Ovary (tissue), 3 donors: ENCODE measurements at regions not wholly inside any gene's neighbourhood (a gene's known extent, or its start where the extent isn't known, plus 50 kb on each side); places are given as distances from the start of the nearest gene placed in this dataset.

ENCODE experiments used
- CTCF ChIP-seq, 3 donors: fragments of 450-650 bp in 2 of 3; fragments of 200-600 bp in 1 of 3; IDR thresholded peaks; one replicate each; pipeline versions ENCODE4 v1.5.1 to v1.8.0; 2016 to 2022; ENCODE audit warnings: antibody characterized with exemption in 3 of 3, mild to moderate bottlenecking in 1 of 3
- EP300 ChIP-seq: sonication (generic); formaldehyde crosslinking; IDR thresholded peaks from one replicate; pipeline ENCODE4 v1.6.1; 2017; ENCODE audit warnings: antibody characterized with exemption
- POLR2A ChIP-seq: fragments of 450-650 bp; IDR thresholded peaks from one replicate; pipeline ENCODE4 v1.6.1; 2017; ENCODE audit warnings: antibody characterized with exemption, mild to moderate bottlenecking, moderate library complexity
- donor health status: DM: no; HTN: no; CAD: no.

- TF ChIP-seq CTCF (IDR thresholded peaks at IDR 0.05) (no peak), POLR2A (no peak), EP300 (no peak)
Observed at GRCh38 chr1:57725318-57725717, 301.5 kb upstream of the DAB1 start.
